Type B pancreatic cell (in vitro differentiated cells): ENCODE measurements at regions not wholly inside any gene's neighbourhood (a gene's known extent, or its start where the extent isn't known, plus 50 kb on each side); places are given as distances from the start of the nearest gene placed in this dataset.

Source experiments
- DNase-seq: peaks from one replicate; pipeline ENCODE4 v3.0.0; 2021; ENCODE audit warnings: mixed read lengths; ENCODE audit not compliant: unreplicated experiment; ENCODE audit errors: extremely low spot score
- H3K27ac Mint-ChIP-seq: 2 replicates; pipeline ENCODE4 v1.8.0; 2021; ENCODE audit warnings: mild to moderate bottlenecking, mixed read lengths
- H3K27me3 Mint-ChIP-seq: 2 replicates; pipeline ENCODE4 v1.8.0; 2021; ENCODE audit warnings: mixed read lengths
- H3K36me3 Mint-ChIP-seq: 2 replicates; pipeline ENCODE4 v1.8.0; 2021; ENCODE audit warnings: mixed read lengths
- H3K4me1 Mint-ChIP-seq: one replicate; pipeline ENCODE4 v1.8.0; 2021; ENCODE audit warnings: mixed read lengths; ENCODE audit not compliant: unreplicated experiment
- H3K4me3 Mint-ChIP-seq: 2 replicates; pipeline ENCODE4 v1.8.0; 2021; ENCODE audit warnings: mild to moderate bottlenecking, mixed read lengths
- H3K9me3 Mint-ChIP-seq: 2 replicates; pipeline ENCODE4 v1.8.0; 2021; ENCODE audit warnings: mixed read lengths
- CTCF ChIP-seq: fragments of 200-600 bp; sonication (generic); conservative IDR thresholded peaks from 2 replicates; pipeline ENCODE4 v1.5.0; 2021; ENCODE audit warnings: antibody characterized with exemption, mild to moderate bottlenecking

GRCh38 chr5:58021466-58021865, 438.4 kb downstream of the PLK2 start:
- Mint-ChIP-seq H3K27me3 (no peaks in the 10 kb centered on the region), H3K27ac (no peak overlapping the region)
- no peak for TF ChIP-seq CTCF

GRCh38 chr5:58019614-58020013, 440.3 kb downstream of the PLK2 start:
- Mint-ChIP-seq H3K36me3 (no peaks in the 10 kb centered on the region), H3K4me1 (no peaks in the 10 kb centered on the region), H3K4me3 (no peak overlapping the region), H3K27me3 (no peaks in the 10 kb centered on the region), H3K9me3 (no peaks in the 10 kb centered on the region), H3K27ac (no peak overlapping the region)
- no peak for DNase-seq
- no peak for TF ChIP-seq CTCF

More at GRCh38 chr5:58021466-58021865, 438.4 kb downstream of the PLK2 start:
- no peak overlapping the region for H3K4me3 Mint-ChIP-seq
- no peaks in the 10 kb centered on the region for H3K9me3 Mint-ChIP-seq
- H3K4me1 Mint-ChIP-seq = no peaks in the 10 kb centered on the region
- DNase-seq = no peak
- no peaks in the 10 kb centered on the region for H3K36me3 Mint-ChIP-seq

- H3K9me3 Mint-ChIP-seq = no peaks in the 10 kb centered on the region
- H3K36me3 Mint-ChIP-seq = no peaks in the 10 kb centered on the region
- no peak for DNase-seq
- H3K27me3 Mint-ChIP-seq = no peaks in the 10 kb centered on the region
- H3K4me1 Mint-ChIP-seq = no peaks in the 10 kb centered on the region
- no peak for TF ChIP-seq CTCF
- no peak overlapping the region for H3K27ac Mint-ChIP-seq
- H3K4me3 Mint-ChIP-seq = no peak overlapping the region
Measured at GRCh38 chr5:58018016-58018415, 441.9 kb downstream of the PLK2 start.

- Mint-ChIP-seq H3K36me3 (no peaks in the 10 kb centered on the region), H3K9me3 (no peaks in the 10 kb centered on the region), H3K4me3 (no peak overlapping the region), H3K4me1 (no peaks in the 10 kb centered on the region), H3K27ac (no peak overlapping the region), H3K27me3 (no peaks in the 10 kb centered on the region)
- DNase-seq = no peak
- no peak for TF ChIP-seq CTCF
Measured at GRCh38 chr5:58016877-58017276, 443.0 kb downstream of the PLK2 start.

GRCh38 chr5:58016358-58016757, 443.5 kb downstream of the PLK2 start:
- Mint-ChIP-seq H3K4me3 (no peak overlapping the region), H3K36me3 (no peaks in the 10 kb centered on the region), H3K9me3 (no peaks in the 10 kb centered on the region), H3K27ac (no peak overlapping the region), H3K4me1 (no peaks in the 10 kb centered on the region), H3K27me3 (no peaks in the 10 kb centered on the region)
- no peak for DNase-seq
- no peak for TF ChIP-seq CTCF

- Mint-ChIP-seq H3K27ac (no peak overlapping the region), H3K4me1 (no peaks in the 10 kb centered on the region)
Measured at GRCh38 chr5:58015175-58015574, 444.7 kb downstream of the PLK2 start.

More at GRCh38 chr5:58015175-58015574, 444.7 kb downstream of the PLK2 start:
- Mint-ChIP-seq H3K9me3 (peaks cover 6% of the 10 kb centered on the region), H3K27me3 (no peaks in the 10 kb centered on the region), H3K36me3 (no peaks in the 10 kb centered on the region), H3K4me3 (no peak overlapping the region)
- TF ChIP-seq CTCF = no peak
- DNase-seq = no peak
